Mesenchymal stem cell (in vitro differentiated cells and primary cell): ENCODE measurements at regions not wholly inside any gene's neighbourhood (a gene's known extent, or its start where the extent isn't known, plus 50 kb on each side); places are given as distances from the start of the nearest gene placed in this dataset.

Experiments used
- DNase-seq: peaks from one replicate; pipeline ENCODE4 v3.0.0-alpha.2; 2013
- H2AFZ ChIP-seq: one replicate; pipeline ENCODE4 v1.6.1; 2013; ENCODE audit warnings: low read depth, mild to moderate bottlenecking, control low read depth, inconsistent platforms, low read length, moderate library complexity
- H2AK5ac ChIP-seq: 2 replicates; pipeline ENCODE4 v1.6.1; 2013; ENCODE audit warnings: low read length, moderate library complexity, mild to moderate bottlenecking, inconsistent platforms; ENCODE audit not compliant: severe bottlenecking
- H2BK120ac ChIP-seq: one replicate; pipeline ENCODE4 v1.6.1; 2013; ENCODE audit warnings: low read depth, mild to moderate bottlenecking, inconsistent platforms, low read length, moderate library complexity
- H2BK12ac ChIP-seq, 2 experiments: one replicate each; pipeline ENCODE4 v1.6.1; 2013; ENCODE audit warnings: inconsistent platforms in 2 of 2, low read length in 2 of 2, mild to moderate bottlenecking in 2 of 2, moderate library complexity in 2 of 2, control low read depth in 1 of 2
- H2BK15ac ChIP-seq: one replicate; pipeline ENCODE4 v1.6.1; 2013; ENCODE audit warnings: mild to moderate bottlenecking, low read depth, inconsistent platforms; ENCODE audit not compliant: poor library complexity, severe bottlenecking
- H2BK5ac ChIP-seq: 2 replicates; pipeline ENCODE4 v1.6.1; 2013; ENCODE audit warnings: low read depth, mild to moderate bottlenecking, low read length, control low read depth, inconsistent platforms; ENCODE audit not compliant: poor library complexity, severe bottlenecking
- H3K14ac ChIP-seq, 2 experiments: one replicate each; pipeline ENCODE4 v1.6.1; 2013; ENCODE audit warnings: inconsistent platforms in 2 of 2, low read length in 2 of 2, control low read depth in 1 of 2, mild to moderate bottlenecking in 1 of 2, moderate library complexity in 1 of 2
- H3K18ac ChIP-seq, 2 experiments: one replicate each; pipeline ENCODE4 v1.6.1; 2013; ENCODE audit warnings: inconsistent platforms in 2 of 2, low read length in 2 of 2, control low read depth in 1 of 2, low read depth in 1 of 2, mild to moderate bottlenecking in 1 of 2
- H3K23ac ChIP-seq, 2 experiments: one replicate each; pipeline ENCODE4 v1.6.1; 2013; ENCODE audit warnings: inconsistent platforms in 2 of 2, low read length in 2 of 2, mild to moderate bottlenecking in 2 of 2, moderate library complexity in 2 of 2, control low read depth in 1 of 2
- H3K27ac ChIP-seq: 2 replicates; pipeline ENCODE4 v1.5.1; 2013; ENCODE audit warnings: mild to moderate bottlenecking, moderate library complexity, low read length, control low read depth, inconsistent platforms; ENCODE audit not compliant: poor library complexity, severe bottlenecking
- H3K27me3 ChIP-seq, 2 experiments: 2 replicates each; pipeline versions ENCODE4 v1.6.1 to v1.7.0; 2013; ENCODE audit warnings: low read length in 2 of 2, mild to moderate bottlenecking in 2 of 2, moderate library complexity in 2 of 2, control low read depth in 1 of 2, inconsistent platforms in 1 of 2; ENCODE audit not compliant: control insufficient read depth in 1 of 2, insufficient read depth in 1 of 2
- H3K36me3 ChIP-seq, 2 experiments: 2 replicates each; pipeline versions ENCODE4 v1.6.1 to v1.7.0; 2013; ENCODE audit warnings: low read length in 2 of 2, control low read depth in 1 of 2, inconsistent platforms in 1 of 2, low read depth in 1 of 2, mild to moderate bottlenecking in 1 of 2; ENCODE audit not compliant: insufficient read depth in 2 of 2, control insufficient read depth in 1 of 2
- H3K4ac ChIP-seq, 2 experiments: one replicate each; pipeline ENCODE4 v1.6.1; 2013; ENCODE audit warnings: inconsistent platforms in 2 of 2, low read length in 2 of 2, mild to moderate bottlenecking in 2 of 2, moderate library complexity in 2 of 2, control low read depth in 1 of 2, low read depth in 1 of 2
- H3K4me1 ChIP-seq: 2 replicates; pipeline ENCODE4 v1.6.1; 2013; ENCODE audit warnings: low read depth, low read length, control low read depth; ENCODE audit not compliant: control insufficient read depth, insufficient read depth
- H3K4me2 ChIP-seq: 2 replicates; pipeline ENCODE4 v1.6.1; 2013; ENCODE audit warnings: low read length, mild to moderate bottlenecking, inconsistent platforms; ENCODE audit not compliant: poor library complexity, severe bottlenecking
- H3K4me3 ChIP-seq, 2 experiments: 2 replicates each; pipeline versions ENCODE4 v1.5.1 to v1.7.0; 2013; ENCODE audit warnings: low read length in 2 of 2, mild to moderate bottlenecking in 2 of 2, control low read depth in 1 of 2, low read depth in 1 of 2; ENCODE audit not compliant: insufficient read depth in 1 of 2
- H3K79me1 ChIP-seq: replicated peaks from 2 replicates; pipeline ENCODE4 v1.6.1; 2013; ENCODE audit warnings: mild to moderate bottlenecking, control low read depth, low read length, inconsistent platforms; ENCODE audit not compliant: poor library complexity, severe bottlenecking
- H3K9ac ChIP-seq: 2 replicates; pipeline ENCODE4 v1.7.0; 2013; ENCODE audit warnings: mild to moderate bottlenecking, low read length, moderate library complexity
- H3K9me3 ChIP-seq: 2 replicates; pipeline ENCODE4 v1.7.0; 2013; ENCODE audit warnings: mild to moderate bottlenecking, low read length; ENCODE audit not compliant: control insufficient read depth
- H4K8ac ChIP-seq: one replicate; pipeline ENCODE4 v1.6.1; 2013; ENCODE audit warnings: inconsistent platforms, mild to moderate bottlenecking, low read length, moderate library complexity
- H4K91ac ChIP-seq: one replicate; pipeline ENCODE4 v1.6.1; 2013; ENCODE audit warnings: mild to moderate bottlenecking, low read length, inconsistent platforms
- WGBS: methylation state at CpG from one replicate; pipeline ENCODE4 v1.1.7; 2013; ENCODE audit warnings: mixed read lengths; 5-methylcytosine and 5-hydroxymethylcytosine counted together

- H3K4me2 ChIP-seq, result no peak overlapping the region
- no peak overlapping the region for H3K9ac ChIP-seq
- H3K4ac ChIP-seq, result no peak overlapping the region
- no peaks in the 10 kb centered on the region for H3K79me1 ChIP-seq
- no peak overlapping the region for H2AFZ ChIP-seq
- no peak overlapping the region for H3K4me3 ChIP-seq
- no peak overlapping the region for H3K23ac ChIP-seq
- H3K14ac ChIP-seq, result no peak overlapping the region
- H3K27ac ChIP-seq, result no peak overlapping the region
- no CpG with 5 or more reads among the region's 1 CpG for WGBS
- no peaks in the 10 kb centered on the region for H3K4me1 ChIP-seq
- no peak for DNase-seq
- H2BK15ac ChIP-seq, result no peak overlapping the region
- H4K8ac ChIP-seq, result no peak overlapping the region
- no peak overlapping the region for H2AK5ac ChIP-seq
- no peak overlapping the region for H2BK12ac ChIP-seq
- H4K91ac ChIP-seq, result no peak overlapping the region
- H3K18ac ChIP-seq, result no peak overlapping the region
- no peak overlapping the region for H2BK5ac ChIP-seq
- no peaks in the 10 kb centered on the region for H3K36me3 ChIP-seq
- H3K27me3 ChIP-seq, result no peaks in the 10 kb centered on the region
- H3K9me3 ChIP-seq, result peaks cover 2% of the 10 kb centered on the region
- H2BK120ac ChIP-seq, result no peak overlapping the region
Observed at GRCh38 chr5:18219241-18219640, 585.0 kb downstream of the TAF11L14 start.

- H3K36me3 ChIP-seq, result no peaks in the 10 kb centered on the region
- no peak overlapping the region for H3K4ac ChIP-seq
- no peaks in the 10 kb centered on the region for H3K27me3 ChIP-seq
- H2BK5ac ChIP-seq, result no peak overlapping the region
- DNase-seq, result no peak
- peaks cover 2% of the 10 kb centered on the region for H3K9me3 ChIP-seq
- no peak overlapping the region for H2AK5ac ChIP-seq
- no peaks in the 10 kb centered on the region for H3K79me1 ChIP-seq
- H3K27ac ChIP-seq, result no peak overlapping the region
- H2BK120ac ChIP-seq, result no peak overlapping the region
- no peak overlapping the region for H3K23ac ChIP-seq
- H4K8ac ChIP-seq, result no peak overlapping the region
- no peak overlapping the region for H2BK15ac ChIP-seq
- H4K91ac ChIP-seq, result no peak overlapping the region
- no peaks in the 10 kb centered on the region for H3K4me1 ChIP-seq
- no peak overlapping the region for H3K14ac ChIP-seq
- no peak overlapping the region for H2AFZ ChIP-seq
- no peak overlapping the region for H3K18ac ChIP-seq
- WGBS, result no CpG with 5 or more reads among the region's 1 CpG
- no peak overlapping the region for H2BK12ac ChIP-seq
- H3K4me2 ChIP-seq, result no peak overlapping the region
- no peak overlapping the region for H3K4me3 ChIP-seq
- no peak overlapping the region for H3K9ac ChIP-seq
Observed at GRCh38 chr5:18220631-18221030, 586.4 kb downstream of the TAF11L14 start.

DNA sequence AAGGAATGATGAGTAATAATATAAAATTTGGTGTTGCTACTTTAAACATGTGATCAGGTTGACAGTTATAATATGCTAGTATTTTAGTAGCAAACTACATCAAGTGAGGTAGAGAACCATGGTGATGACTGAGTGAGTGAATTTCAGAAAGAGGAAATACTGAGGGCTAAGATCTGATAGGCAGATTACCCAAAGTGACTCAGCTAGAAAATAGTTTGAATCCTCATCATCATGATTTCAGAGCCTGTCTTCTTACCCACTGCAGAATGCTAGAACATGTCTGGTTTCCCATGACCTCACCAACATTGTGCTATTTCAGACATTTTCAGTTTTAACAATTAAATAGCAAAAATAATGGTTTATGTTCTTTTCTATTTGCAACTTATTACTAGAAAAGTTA lies 602.1 kb downstream of the TAF11L14 start:
- no peak overlapping the region for H2AK5ac ChIP-seq
- H4K91ac ChIP-seq, result no peak overlapping the region
- H4K8ac ChIP-seq, result no peak overlapping the region
- H2BK5ac ChIP-seq, result no peak overlapping the region
- H3K18ac ChIP-seq, result no peak overlapping the region
- no peak overlapping the region for H3K27ac ChIP-seq
- no peaks in the 10 kb centered on the region for H3K36me3 ChIP-seq
- no peak for DNase-seq
- H3K4me2 ChIP-seq, result no peak overlapping the region
- no peak overlapping the region for H2BK15ac ChIP-seq
- H3K14ac ChIP-seq, result no peak overlapping the region
- no peak overlapping the region for H3K9ac ChIP-seq
- no peaks in the 10 kb centered on the region for H3K4me1 ChIP-seq
- H3K23ac ChIP-seq, result no peak overlapping the region
- no peaks in the 10 kb centered on the region for H3K9me3 ChIP-seq
- no peak overlapping the region for H3K4ac ChIP-seq
- H2BK120ac ChIP-seq, result no peak overlapping the region
- no peak overlapping the region for H2BK12ac ChIP-seq
- no peak overlapping the region for H2AFZ ChIP-seq
- H3K79me1 ChIP-seq, result no peaks in the 10 kb centered on the region
- no peaks in the 10 kb centered on the region for H3K27me3 ChIP-seq
- H3K4me3 ChIP-seq, result no peak overlapping the region

GRCh38 chr5:18238321-18238720 lies 604.1 kb downstream of the TAF11L14 start:
- H3K23ac ChIP-seq, result no peak overlapping the region
- H3K4me2 ChIP-seq, result no peak overlapping the region
- H3K4me1 ChIP-seq, result no peaks in the 10 kb centered on the region
- H3K4ac ChIP-seq, result no peak overlapping the region
- H3K18ac ChIP-seq, result no peak overlapping the region
- H3K36me3 ChIP-seq, result no peaks in the 10 kb centered on the region
- no peak overlapping the region for H2AFZ ChIP-seq
- no peaks in the 10 kb centered on the region for H3K27me3 ChIP-seq
- H3K14ac ChIP-seq, result no peak overlapping the region
- DNase-seq, result no peak
- H2BK120ac ChIP-seq, result no peak overlapping the region
- H2BK12ac ChIP-seq, result no peak overlapping the region
- H2AK5ac ChIP-seq, result no peak overlapping the region
- no peak overlapping the region for H3K4me3 ChIP-seq
- no peaks in the 10 kb centered on the region for H3K79me1 ChIP-seq
- no peak overlapping the region for H3K9ac ChIP-seq
- no peak overlapping the region for H3K27ac ChIP-seq
- no peak overlapping the region for H4K8ac ChIP-seq
- no peak overlapping the region for H2BK5ac ChIP-seq
- no peaks in the 10 kb centered on the region for H3K9me3 ChIP-seq
- WGBS, result 79% methylated on average over 2 of the region's 2 CpGs
- no peak overlapping the region for H2BK15ac ChIP-seq
- no peak overlapping the region for H4K91ac ChIP-seq
